Liver (tissue), 8 donors: ENCODE measurements at regions not wholly inside any gene's neighbourhood (a gene's known extent, or its start where the extent isn't known, plus 50 kb on each side); places are given as distances from the start of the nearest gene placed in this dataset.

Experiments
- DNase-seq: peaks from one replicate; pipeline ENCODE4 v3.0.0-alpha.2; 2017; ENCODE audit warnings: low spot score
- H3K27ac ChIP-seq, 2 donors: one replicate each; pipeline ENCODE4 v1.7.0; 2013; ENCODE audit warnings: inconsistent platforms in 2 of 2, low read length in 2 of 2, control low read depth in 1 of 2, low read depth in 1 of 2, mild to moderate bottlenecking in 1 of 2
- H3K27me3 ChIP-seq, 4 donors: one replicate each; pipeline versions ENCODE4 v1.6.1 to v1.7.0; 2013; ENCODE audit warnings: low read length in 3 of 4, inconsistent platforms in 1 of 4, mild to moderate bottlenecking in 1 of 4, moderate library complexity in 1 of 4; ENCODE audit not compliant: control insufficient read depth in 4 of 4, insufficient read depth in 4 of 4
- H3K36me3 ChIP-seq, 4 donors: one replicate each; pipeline versions ENCODE4 v1.6.1 to v1.7.0; 2013; ENCODE audit warnings: low read length in 3 of 4, mild to moderate bottlenecking in 3 of 4, low read depth in 1 of 4, moderate library complexity in 1 of 4; ENCODE audit not compliant: control insufficient read depth in 4 of 4, insufficient read depth in 3 of 4
- H3K4me1 ChIP-seq, 4 donors: one replicate each; pipeline versions ENCODE4 v1.6.1 to v1.7.0; 2013; ENCODE audit warnings: low read length in 3 of 4, mild to moderate bottlenecking in 3 of 4, moderate library complexity in 1 of 4; ENCODE audit not compliant: control insufficient read depth in 4 of 4, insufficient read depth in 4 of 4
- H3K4me3 ChIP-seq, 3 donors: one replicate each; pipeline versions ENCODE4 v1.6.1 to v1.7.0; 2013; ENCODE audit warnings: low read length in 3 of 3, control low read depth in 1 of 3, low read depth in 1 of 3, mild to moderate bottlenecking in 1 of 3
- H3K9ac ChIP-seq, 2 donors: one replicate each; pipeline ENCODE4 v1.7.0; 2013; ENCODE audit warnings: low read length in 2 of 2, mild to moderate bottlenecking in 2 of 2, moderate library complexity in 2 of 2, control low read depth in 1 of 2, low read depth in 1 of 2
- H3K9me3 ChIP-seq, 4 donors: one replicate each; pipeline versions ENCODE4 v1.6.1 to v1.7.0; 2013; ENCODE audit warnings: low read length in 3 of 4; ENCODE audit not compliant: control insufficient read depth in 4 of 4
- ATF3 ChIP-seq: IDR thresholded peaks from 2 replicates; pipeline ENCODE4 v1.6.1; 2016; ENCODE audit warnings: antibody characterized with exemption
- EGR1 ChIP-seq, 2 donors: IDR thresholded peaks; 2 replicates each; pipeline ENCODE4 v1.6.1; 2016 to 2018; ENCODE audit warnings: antibody characterized with exemption in 2 of 2, low read depth in 2 of 2
- FOXA1 ChIP-seq: IDR thresholded peaks from 2 replicates; pipeline ENCODE4 v1.6.1; 2016; ENCODE audit warnings: antibody characterized with exemption
- FOXA2 ChIP-seq: IDR thresholded peaks from 2 replicates; pipeline ENCODE4 v1.6.1; 2016; ENCODE audit warnings: antibody characterized with exemption
- GABPA ChIP-seq, 2 donors: IDR thresholded peaks in 1 of 2; conservative IDR thresholded peaks in 1 of 2; 2 replicates each; pipeline ENCODE4 v1.6.1; 2016; ENCODE audit warnings: antibody characterized with exemption in 2 of 2, mild to moderate bottlenecking in 1 of 2, moderate library complexity in 1 of 2
- HNF4A ChIP-seq, 2 donors: conservative IDR thresholded peaks; 2 replicates each; pipeline ENCODE4 v1.6.1; 2016; ENCODE audit warnings: antibody characterized with exemption in 2 of 2, mild to moderate bottlenecking in 2 of 2
- HNF4G ChIP-seq: IDR thresholded peaks from 2 replicates; pipeline ENCODE4 v1.6.1; 2016; ENCODE audit warnings: antibody characterized with exemption
- JUND ChIP-seq, 2 donors: IDR thresholded peaks; 2 replicates each; pipeline ENCODE4 v1.6.1; 2016; ENCODE audit warnings: antibody characterized with exemption in 2 of 2
- MAX ChIP-seq: IDR thresholded peaks from 2 replicates; pipeline ENCODE4 v1.6.1; 2016; ENCODE audit warnings: antibody characterized with exemption
- NR2F2 ChIP-seq: IDR thresholded peaks from 2 replicates; pipeline ENCODE4 v1.6.1; 2016; ENCODE audit warnings: antibody characterized with exemption
- RAD21 ChIP-seq, 2 donors: IDR thresholded peaks; 2 replicates each; pipeline ENCODE4 v1.6.1; 2016; ENCODE audit warnings: antibody characterized with exemption in 2 of 2, mild to moderate bottlenecking in 2 of 2
- REST ChIP-seq: IDR thresholded peaks from 2 replicates; pipeline ENCODE4 v1.6.1; 2016; ENCODE audit warnings: antibody characterized with exemption, mild to moderate bottlenecking
- SP1 ChIP-seq: IDR thresholded peaks from 2 replicates; pipeline ENCODE4 v1.6.1; 2018; ENCODE audit warnings: antibody characterized with exemption, mild to moderate bottlenecking
- YY1 ChIP-seq: IDR thresholded peaks from 2 replicates; pipeline ENCODE4 v1.6.1; 2016; ENCODE audit warnings: antibody characterized with exemption, mild to moderate bottlenecking
- WGBS: extraction: QIAGEN DNeasy Blood & Tissue Kit; methylation state at CpG from one replicate; pipeline ENCODE4 v1.1.7; 2013; 5-methylcytosine and 5-hydroxymethylcytosine counted together
- TF ChIP-seq, protein P1 (sequence below): IDR thresholded peaks from 2 replicates; pipeline ENCODE4 v1.6.1; 2016; ENCODE audit warnings: antibody characterized with exemption
- TF ChIP-seq, protein P2 (sequence below): fragments of 150-350 bp; IDR thresholded peaks from 2 replicates; pipeline ENCODE4 v1.5.1; 2017; ENCODE audit warnings: improper control_type of control experiment, low read depth, low read length; ENCODE audit not compliant: missing input control
- donor health status: healthy.
- donor health status: healthy.
- donor health status: healthy.
- donor health status: healthy.
- donor health status: healthy.

DNA sequence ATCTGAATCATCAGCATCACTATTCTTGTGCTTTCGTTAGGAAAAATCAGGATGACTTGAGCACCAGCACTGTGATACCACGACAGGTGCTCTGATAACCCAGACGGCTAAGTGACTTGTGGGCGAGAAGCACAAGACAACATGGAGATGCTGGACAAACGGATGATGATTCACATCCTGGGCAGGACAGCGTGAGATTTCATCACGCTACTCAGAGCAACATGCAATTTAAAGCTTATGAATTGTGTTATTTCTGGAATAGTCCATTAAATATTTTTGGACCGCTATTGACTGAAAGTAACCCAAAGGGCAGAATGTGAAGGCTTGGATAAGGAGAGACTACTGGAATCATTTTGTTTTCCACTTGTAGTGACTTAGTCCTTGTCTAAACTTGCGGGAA lies 114.8 kb upstream of the DAPK1 start:
- DNase-seq = no peak
- Histone ChIP-seq H3K4me3 (no peak overlapping the region), H3K36me3 (no peaks in the 10 kb centered on the region), H3K27me3 (no peaks in the 10 kb centered on the region), H3K9ac (no peak overlapping the region), H3K9me3 (no peaks in the 10 kb centered on the region), H3K27ac (no peak overlapping the region), H3K4me1 (peaks cover 11 to 38% (median 26%) of the 10 kb centered on the region in 4 donors)
- no peak for TF ChIP-seq FOXA1
- TF ChIP-seq GABPA (IDR thresholded peaks at IDR 0.05 in 1 of 2, conservative IDR thresholded peaks at IDR 0.05 in 1 of 2) = no peak
- TF ChIP-seq, protein P1, sequence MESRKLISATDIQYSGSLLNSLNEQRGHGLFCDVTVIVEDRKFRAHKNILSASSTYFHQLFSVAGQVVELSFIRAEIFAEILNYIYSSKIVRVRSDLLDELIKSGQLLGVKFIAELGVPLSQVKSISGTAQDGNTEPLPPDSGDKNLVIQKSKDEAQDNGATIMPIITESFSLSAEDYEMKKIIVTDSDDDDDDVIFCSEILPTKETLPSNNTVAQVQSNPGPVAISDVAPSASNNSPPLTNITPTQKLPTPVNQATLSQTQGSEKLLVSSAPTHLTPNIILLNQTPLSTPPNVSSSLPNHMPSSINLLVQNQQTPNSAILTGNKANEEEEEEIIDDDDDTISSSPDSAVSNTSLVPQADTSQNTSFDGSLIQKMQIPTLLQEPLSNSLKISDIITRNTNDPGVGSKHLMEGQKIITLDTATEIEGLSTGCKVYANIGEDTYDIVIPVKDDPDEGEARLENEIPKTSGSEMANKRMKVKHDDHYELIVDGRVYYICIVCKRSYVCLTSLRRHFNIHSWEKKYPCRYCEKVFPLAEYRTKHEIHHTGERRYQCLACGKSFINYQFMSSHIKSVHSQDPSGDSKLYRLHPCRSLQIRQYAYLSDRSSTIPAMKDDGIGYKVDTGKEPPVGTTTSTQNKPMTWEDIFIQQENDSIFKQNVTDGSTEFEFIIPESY = no peak
- TF ChIP-seq EGR1 (IDR thresholded peaks at IDR 0.05; ENCODE audit: low read depth in 2 of 2) = no peak
- no peak for TF ChIP-seq HNF4A (conservative IDR thresholded peaks at IDR 0.05)
- TF ChIP-seq MAX = no peak
- TF ChIP-seq ATF3 = no peak
- no peak for TF ChIP-seq REST
- no peak for TF ChIP-seq YY1
- no peak for TF ChIP-seq RAD21 (IDR thresholded peaks at IDR 0.05)
- no peak for TF ChIP-seq HNF4G
- TF ChIP-seq JUND (IDR thresholded peaks at IDR 0.05) = no peak
- no peak for TF ChIP-seq NR2F2
- no peak for TF ChIP-seq SP1
- TF ChIP-seq, protein P2, sequence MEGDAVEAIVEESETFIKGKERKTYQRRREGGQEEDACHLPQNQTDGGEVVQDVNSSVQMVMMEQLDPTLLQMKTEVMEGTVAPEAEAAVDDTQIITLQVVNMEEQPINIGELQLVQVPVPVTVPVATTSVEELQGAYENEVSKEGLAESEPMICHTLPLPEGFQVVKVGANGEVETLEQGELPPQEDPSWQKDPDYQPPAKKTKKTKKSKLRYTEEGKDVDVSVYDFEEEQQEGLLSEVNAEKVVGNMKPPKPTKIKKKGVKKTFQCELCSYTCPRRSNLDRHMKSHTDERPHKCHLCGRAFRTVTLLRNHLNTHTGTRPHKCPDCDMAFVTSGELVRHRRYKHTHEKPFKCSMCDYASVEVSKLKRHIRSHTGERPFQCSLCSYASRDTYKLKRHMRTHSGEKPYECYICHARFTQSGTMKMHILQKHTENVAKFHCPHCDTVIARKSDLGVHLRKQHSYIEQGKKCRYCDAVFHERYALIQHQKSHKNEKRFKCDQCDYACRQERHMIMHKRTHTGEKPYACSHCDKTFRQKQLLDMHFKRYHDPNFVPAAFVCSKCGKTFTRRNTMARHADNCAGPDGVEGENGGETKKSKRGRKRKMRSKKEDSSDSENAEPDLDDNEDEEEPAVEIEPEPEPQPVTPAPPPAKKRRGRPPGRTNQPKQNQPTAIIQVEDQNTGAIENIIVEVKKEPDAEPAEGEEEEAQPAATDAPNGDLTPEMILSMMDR = no peak
- no peak for TF ChIP-seq FOXA2
- 88% methylated on average over 9 of the region's 9 CpGs for WGBS
